HCT116 (cell line): ENCODE measurements at regions not wholly inside any gene's neighbourhood (a gene's known extent, or its start where the extent isn't known, plus 50 kb on each side); places are given as distances from the start of the nearest gene placed in this dataset.

Experiments used
- ATAC-seq: fragments of 200-7000 bp; cut with Tn5 transposase; 2 replicates; pipeline ENCODE4 v1.9.1; 2020; ENCODE audit warnings: mild to moderate bottlenecking, moderate library complexity
- BruUV-seq: library from RNA; stranded (reverse); fragments of 400-500 nt; replicated peaks from 2 replicates; lab custom pipeline; 2021; lab: Mats Ljungman, UMichigan
- CTCF ChIA-PET: fragments of 300-600 bp; sonication (Branson Sonifier 250); formaldehyde crosslinking; loops from one replicate; lab custom pipeline; 2021; ENCODE audit warnings: antibody characterized with exemption; lab: Charles Lee
- POLR2A ChIA-PET: fragments of 300-600, 350-600 bp; sonication (Branson Sonifier 250); formaldehyde crosslinking; loops from one replicate; lab custom pipeline; 2021; ENCODE audit warnings: antibody characterized with exemption; lab: Charles Lee
- RAD21 ChIA-PET, 2 experiments: fragments of 300-600 bp; sonication (Branson Sonifier 250); formaldehyde crosslinking; loops; one replicate each; lab custom pipeline; 2023; ENCODE audit warnings: low total read pairs in 2 of 2; ENCODE audit not compliant: uncharacterized antibody in 2 of 2, unreplicated experiment in 2 of 2, low non-redundant PET in 1 of 2; lab: Charles Lee
- DNase-seq: peaks from one replicate; pipeline ENCODE4 v3.0.0-alpha.2; 2010; ENCODE audit warnings: low read depth, low spot score
- H2AFZ ChIP-seq: fragments of 200-600 bp; shearing (Covaris generic), sonication (generic); 2 replicates; pipeline ENCODE4 v1.6.1; 2017; ENCODE audit warnings: low read depth, mixed run types, mixed read lengths, antibody characterized with exemption, low read length; ENCODE audit not compliant: poor library complexity, severe bottlenecking
- H3K27ac ChIP-seq: 2 replicates; pipeline ENCODE4 v1.5.1; 2012; ENCODE audit warnings: low read depth, low read length
- H3K27me3 ChIP-seq: fragments of 200-600 bp; sonication (generic); 2 replicates; pipeline ENCODE4 v1.6.1; 2016; ENCODE audit warnings: mixed run types, low read length, mixed read lengths; ENCODE audit not compliant: insufficient read depth
- H3K36me3 ChIP-seq, 2 experiments: fragments of 200-500 bp in 1 of 2; fragments of 200-600 bp in 1 of 2; sonication (Bioruptor generic) in 1 of 2; sonication (generic) in 1 of 2; 2 replicates each; pipeline versions ENCODE4 v1.5.1 to v1.6.1; 2014 to 2016; ENCODE audit warnings: low read length in 2 of 2, inconsistent platforms in 1 of 2, mixed read lengths in 1 of 2, mixed run types in 1 of 2; ENCODE audit not compliant: insufficient read depth in 2 of 2, control insufficient read depth in 1 of 2
- H3K4me1 ChIP-seq, 2 experiments: fragments of 200-600 bp in 1 of 2; sonication (generic) in 1 of 2; 2 replicates each; pipeline versions ENCODE4 v1.5.1 to v1.6.1; 2012 to 2017; ENCODE audit warnings: low read length in 2 of 2, inconsistent platforms in 1 of 2, mild to moderate bottlenecking in 1 of 2, mixed read lengths in 1 of 2, mixed run types in 1 of 2, moderate library complexity in 1 of 2; ENCODE audit not compliant: insufficient read depth in 2 of 2, control insufficient read depth in 1 of 2
- H3K4me2 ChIP-seq: fragments of 200-600 bp; sonication (generic); 2 replicates; pipeline ENCODE4 v1.6.1; 2017; ENCODE audit warnings: mixed run types, low read length, mixed read lengths
- H3K4me3 ChIP-seq, 2 experiments: fragments of 200-600 bp in 1 of 2; sonication (generic) in 1 of 2; replicated peaks in 1 of 2; 2 replicates each; pipeline ENCODE4 v1.5.1; 2011 to 2016; ENCODE audit warnings: low read length in 2 of 2, control low read depth in 1 of 2, low read depth in 1 of 2, mild to moderate bottlenecking in 1 of 2, mixed read lengths in 1 of 2, mixed run types in 1 of 2
- H3K79me2 ChIP-seq: fragments of 200-600 bp; sonication (generic); 2 replicates; pipeline ENCODE4 v1.6.1; 2017; ENCODE audit warnings: mild to moderate bottlenecking, mixed run types, low read length, moderate library complexity, mixed read lengths; ENCODE audit not compliant: insufficient read depth
- H3K9ac ChIP-seq: fragments of 200-600 bp; sonication (generic); 2 replicates; pipeline ENCODE4 v1.6.1; 2016; ENCODE audit warnings: low read length, mixed read lengths
- H3K9me2 ChIP-seq: fragments of 200-600 bp; sonication (generic), shearing (Covaris generic); 2 replicates; pipeline ENCODE4 v1.6.1; 2017; ENCODE audit warnings: mixed run types, mild to moderate bottlenecking, moderate library complexity; ENCODE audit not compliant: insufficient read depth
- H3K9me3 ChIP-seq, 2 experiments: fragments of 200-500 bp in 1 of 2; fragments of 200-600 bp in 1 of 2; sonication (Bioruptor generic) in 1 of 2; sonication (generic) in 1 of 2; 2 replicates each; pipeline ENCODE4 v1.6.1; 2014 to 2017; ENCODE audit warnings: low read length in 2 of 2, mixed read lengths in 2 of 2, inconsistent platforms in 1 of 2, low read depth in 1 of 2, mild to moderate bottlenecking in 1 of 2, mixed run types in 1 of 2, moderate library complexity in 1 of 2; ENCODE audit not compliant: control insufficient read depth in 1 of 2, insufficient read depth in 1 of 2
- H4K20me1 ChIP-seq: fragments of 200-600 bp; sonication (generic), shearing (Covaris generic); 2 replicates; pipeline ENCODE4 v1.6.1; 2017; ENCODE audit warnings: mixed run types, mild to moderate bottlenecking, moderate library complexity; ENCODE audit not compliant: insufficient read depth
- CBX3 ChIP-seq: IDR thresholded peaks from 2 replicates; pipeline ENCODE4 v1.6.1; 2012; ENCODE audit warnings: low read depth
- CEBPB ChIP-seq: IDR thresholded peaks from 2 replicates; pipeline ENCODE4 v1.6.1; 2012; ENCODE audit warnings: low read depth
- CTCF ChIP-seq, 3 experiments: fragments of 200-600 bp in 1 of 3; sonication (generic) in 1 of 3; IDR thresholded peaks in 2 of 3; conservative IDR thresholded peaks in 1 of 3; 2 replicates each; pipeline ENCODE4 v1.5.1; 2012 to 2017; ENCODE audit warnings: low read depth in 2 of 3, low read length in 2 of 3, antibody characterized with exemption in 1 of 3, borderline replicate concordance in 1 of 3, control low read depth in 1 of 3, mild to moderate bottlenecking in 1 of 3, mixed read lengths in 1 of 3, mixed run types in 1 of 3, moderate library complexity in 1 of 3; ENCODE audit not compliant: insufficient read depth in 1 of 3
- EGR1 ChIP-seq: IDR thresholded peaks from 2 replicates; pipeline ENCODE4 v1.6.1; 2012; ENCODE audit warnings: low read depth
- ELF1 ChIP-seq: IDR thresholded peaks from 2 replicates; pipeline ENCODE4 v1.6.1; 2012; ENCODE audit warnings: low read depth, borderline replicate concordance
- EZH2 ChIP-seq: fragments of 200-600 bp; sonication (generic); IDR thresholded peaks from 2 replicates; pipeline ENCODE4 v1.6.1; 2017; ENCODE audit warnings: antibody characterized with exemption, mixed run types
- EZH2phosphoT487 ChIP-seq: fragments of 200-600 bp; IDR thresholded peaks from 2 replicates; pipeline ENCODE4 v1.6.1; 2018; ENCODE audit warnings: antibody characterized with exemption, borderline replicate concordance
- JUND ChIP-seq: IDR thresholded peaks from 2 replicates; pipeline ENCODE4 v1.6.1; 2012
- MAX ChIP-seq: IDR thresholded peaks from 2 replicates; pipeline ENCODE4 v1.6.1; 2012
- RAD21 ChIP-seq: IDR thresholded peaks from 2 replicates; pipeline ENCODE4 v1.6.1; 2012; ENCODE audit warnings: low read depth, mild to moderate bottlenecking
- TCF7L2 ChIP-seq: IDR thresholded peaks from 2 replicates; pipeline ENCODE4 v1.7.0; 2011; ENCODE audit warnings: borderline replicate concordance, inconsistent platforms; ENCODE audit not compliant: insufficient read depth, insufficient read length; ENCODE audit errors: extremely low read depth
- intact Hi-C: fragments of 100-400 bp; cut with micrococcal nuclease; formaldehyde crosslinking; loops from 2 replicates; pipeline ENCODE4 v1.10.0; 2022
- TF ChIP-seq, protein P1 (sequence below): IDR thresholded peaks from 2 replicates; pipeline ENCODE4 v1.6.1; 2011; ENCODE audit warnings: mild to moderate bottlenecking, low read length, moderate library complexity; ENCODE audit not compliant: insufficient replicate concordance; ENCODE audit errors: extremely low read depth

- Histone ChIP-seq H3K27ac (no peak overlapping the region), H2AFZ (no peak overlapping the region), H3K79me2 (no peaks in the 10 kb centered on the region), H3K9me2 (no peaks in the 10 kb centered on the region), H3K4me3 (no peak overlapping the region), H3K4me1 (no peaks in the 10 kb centered on the region), H3K9ac (no peak overlapping the region), H3K36me3 (no peaks in the 10 kb centered on the region), H3K4me2 (no peak overlapping the region), H4K20me1 (no peaks in the 10 kb centered on the region), H3K27me3 (peaks cover 15% of the 10 kb centered on the region)
- no peak for ATAC-seq
- ChIA-PET CTCF (no interaction called here), RAD21 (no interaction called here), POLR2A (no interaction called here)
- intact Hi-C loops, result no loop called here
- BruUV-seq, result no TSS peak
- TF ChIP-seq JUND (no peak), CEBPB (no peak), EZH2 (no peak), CBX3 (no peak), RAD21 (no peak), EGR1 (no peak), CTCF (IDR thresholded peaks at IDR 0.05 in 2 of 3, conservative IDR thresholded peaks at IDR 0.05 in 1 of 3; ENCODE audit: borderline replicate concordance in 1 of 3, insufficient read depth in 1 of 3, low read depth in 2 of 3, low read length in 2 of 3) (no peak), EZH2phosphoT487 (no peak), MAX (no peak), ELF1 (no peak), TCF7L2 (no peak)
- TF ChIP-seq, protein P1, sequence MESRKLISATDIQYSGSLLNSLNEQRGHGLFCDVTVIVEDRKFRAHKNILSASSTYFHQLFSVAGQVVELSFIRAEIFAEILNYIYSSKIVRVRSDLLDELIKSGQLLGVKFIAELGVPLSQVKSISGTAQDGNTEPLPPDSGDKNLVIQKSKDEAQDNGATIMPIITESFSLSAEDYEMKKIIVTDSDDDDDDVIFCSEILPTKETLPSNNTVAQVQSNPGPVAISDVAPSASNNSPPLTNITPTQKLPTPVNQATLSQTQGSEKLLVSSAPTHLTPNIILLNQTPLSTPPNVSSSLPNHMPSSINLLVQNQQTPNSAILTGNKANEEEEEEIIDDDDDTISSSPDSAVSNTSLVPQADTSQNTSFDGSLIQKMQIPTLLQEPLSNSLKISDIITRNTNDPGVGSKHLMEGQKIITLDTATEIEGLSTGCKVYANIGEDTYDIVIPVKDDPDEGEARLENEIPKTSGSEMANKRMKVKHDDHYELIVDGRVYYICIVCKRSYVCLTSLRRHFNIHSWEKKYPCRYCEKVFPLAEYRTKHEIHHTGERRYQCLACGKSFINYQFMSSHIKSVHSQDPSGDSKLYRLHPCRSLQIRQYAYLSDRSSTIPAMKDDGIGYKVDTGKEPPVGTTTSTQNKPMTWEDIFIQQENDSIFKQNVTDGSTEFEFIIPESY, result no peak
- TF ChIP-seq, all 23 proteins: peak for 0
- no peaks in the 10 kb centered on the region for H3K9me3 ChIP-seq
- no peak for DNase-seq
Observed at GRCh38 chr6:159456349-159456748, 236.7 kb downstream of the SOD2 start.
